ENCODE measurements at regions not wholly inside any gene's neighbourhood (a gene's known extent, or its start where the extent isn't known, plus 50 kb on each side); places are given as distances from the start of the nearest gene placed in this dataset.

- no peak overlapping the region for H3K4me3 ChIP-seq (ENCODE audit: low read depth, low read length)
- no peak overlapping the region for H3K4me2 ChIP-seq (ENCODE audit: low read length)
- H3K9ac ChIP-seq = no peak overlapping the region
- H3K79me2 ChIP-seq = no peaks in the 10 kb centered on the region
- TF ChIP-seq CTCF (IDR thresholded peaks at IDR 0.05) = no peak
- no peaks in the 10 kb centered on the region for H3K36me3 ChIP-seq (ENCODE audit: control insufficient read depth, insufficient read depth, low read length)
- H3K27ac ChIP-seq = no peak overlapping the region
- H3K4me1 ChIP-seq = peaks cover 9% of the 10 kb centered on the region
- H3K9me3 ChIP-seq (ENCODE audit: control insufficient read depth, low read length) = no peaks in the 10 kb centered on the region
- H2AFZ ChIP-seq = no peak overlapping the region
- H3K27me3 ChIP-seq (ENCODE audit: control insufficient read depth, insufficient read depth, low read length) = no peaks in the 10 kb centered on the region
Observed at GRCh38 chr2:200091126-200091525, 135.7 kb downstream of the MAIP1 start.

- Histone ChIP-seq H3K36me3 (ENCODE audit: control insufficient read depth, insufficient read depth, low read length) (no peaks in the 10 kb centered on the region), H3K27me3 (ENCODE audit: control insufficient read depth, insufficient read depth, low read length) (no peaks in the 10 kb centered on the region), H3K9me3 (ENCODE audit: control insufficient read depth, low read length) (no peaks in the 10 kb centered on the region), H3K79me2 (no peaks in the 10 kb centered on the region), H3K4me1 (peaks cover 9% of the 10 kb centered on the region), H3K4me3 (ENCODE audit: low read depth, low read length) (no peak overlapping the region), H3K27ac (no peak overlapping the region), H3K9ac (no peak overlapping the region), H3K4me2 (ENCODE audit: low read length) (no peak overlapping the region), H2AFZ (no peak overlapping the region)
- TF ChIP-seq CTCF (IDR thresholded peaks at IDR 0.05) = no peak
Observed at GRCh38 chr2:200092235-200092634, 136.9 kb downstream of the MAIP1 start.

GRCh38 chr2:200095436-200095835 is 140.1 kb downstream of the MAIP1 start:
- Histone ChIP-seq H3K36me3 (ENCODE audit: control insufficient read depth, insufficient read depth, low read length) (no peaks in the 10 kb centered on the region), H3K9me3 (ENCODE audit: control insufficient read depth, low read length) (no peaks in the 10 kb centered on the region), H3K79me2 (no peaks in the 10 kb centered on the region), H3K4me1 (peaks cover 3% of the 10 kb centered on the region), H3K27me3 (ENCODE audit: control insufficient read depth, insufficient read depth, low read length) (no peaks in the 10 kb centered on the region), H3K4me2 (ENCODE audit: low read length) (no peak overlapping the region), H3K27ac (no peak overlapping the region), H2AFZ (no peak overlapping the region), H3K9ac (no peak overlapping the region), H3K4me3 (ENCODE audit: low read depth, low read length) (no peak overlapping the region)
- no peak for TF ChIP-seq CTCF (IDR thresholded peaks at IDR 0.05)

- Histone ChIP-seq H3K9ac (no peak overlapping the region), H2AFZ (no peak overlapping the region), H3K27ac (no peak overlapping the region), H3K9me3 (ENCODE audit: control insufficient read depth, low read length) (no peaks in the 10 kb centered on the region), H3K4me2 (ENCODE audit: low read length) (no peak overlapping the region), H3K4me1 (no peaks in the 10 kb centered on the region), H3K79me2 (no peaks in the 10 kb centered on the region), H3K36me3 (ENCODE audit: control insufficient read depth, insufficient read depth, low read length) (no peaks in the 10 kb centered on the region), H3K4me3 (ENCODE audit: low read depth, low read length) (no peak overlapping the region), H3K27me3 (ENCODE audit: control insufficient read depth, insufficient read depth, low read length) (no peaks in the 10 kb centered on the region)
- no peak for TF ChIP-seq CTCF (IDR thresholded peaks at IDR 0.05)
Observed at GRCh38 chr2:200099256-200099655, 143.9 kb downstream of the MAIP1 start.

- Histone ChIP-seq H2AFZ (no peak overlapping the region), H3K4me1 (no peaks in the 10 kb centered on the region), H3K4me2 (ENCODE audit: low read length) (no peak overlapping the region), H3K79me2 (no peaks in the 10 kb centered on the region), H3K9me3 (ENCODE audit: control insufficient read depth, low read length) (no peaks in the 10 kb centered on the region), H3K4me3 (ENCODE audit: low read depth, low read length) (no peak overlapping the region), H3K9ac (no peak overlapping the region), H3K36me3 (ENCODE audit: control insufficient read depth, insufficient read depth, low read length) (no peaks in the 10 kb centered on the region), H3K27me3 (ENCODE audit: control insufficient read depth, insufficient read depth, low read length) (no peaks in the 10 kb centered on the region), H3K27ac (no peak overlapping the region)
- no peak for TF ChIP-seq CTCF (IDR thresholded peaks at IDR 0.05)
Observed at GRCh38 chr2:200100027-200100426, 144.6 kb downstream of the MAIP1 start.

All from parathyroid adenoma (tissue), 2 donors.